ENCODE measurements at regions not wholly inside any gene's neighbourhood (a gene's known extent, or its start where the extent isn't known, plus 50 kb on each side); places are given as distances from the start of the nearest gene placed in this dataset.
"Not testable (repeated sequence)": the region's sequence is repeated elsewhere in the genome, so short reads cannot be mapped to it uniquely, and the experiment has no call there.

DNA sequence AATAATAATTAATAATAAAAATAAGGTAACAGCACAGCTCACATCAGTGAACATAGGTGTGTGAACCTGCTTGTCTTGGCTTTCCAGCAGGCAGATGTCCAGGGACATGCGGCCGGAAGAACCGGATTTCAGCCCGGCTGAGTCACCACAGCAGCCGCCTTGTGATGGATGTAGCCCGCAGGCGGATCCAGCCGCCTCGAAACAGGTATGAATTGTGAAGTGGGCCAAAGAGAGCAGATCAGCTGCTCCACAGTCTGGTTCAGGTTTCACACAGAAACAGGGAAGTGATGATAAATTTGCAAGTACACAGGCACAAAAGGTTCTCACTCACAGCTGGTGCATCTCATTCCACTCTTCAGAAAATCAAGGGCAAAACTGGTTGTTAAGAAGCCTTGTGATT is 55.1 kb downstream of the ID4 start:
- in situ Hi-C loops (cut with MboI; ENCODE audit: low sequenced_read_pairs, unreplicated experiment), result no loop called here
- TF ChIP-seq, protein P1, sequence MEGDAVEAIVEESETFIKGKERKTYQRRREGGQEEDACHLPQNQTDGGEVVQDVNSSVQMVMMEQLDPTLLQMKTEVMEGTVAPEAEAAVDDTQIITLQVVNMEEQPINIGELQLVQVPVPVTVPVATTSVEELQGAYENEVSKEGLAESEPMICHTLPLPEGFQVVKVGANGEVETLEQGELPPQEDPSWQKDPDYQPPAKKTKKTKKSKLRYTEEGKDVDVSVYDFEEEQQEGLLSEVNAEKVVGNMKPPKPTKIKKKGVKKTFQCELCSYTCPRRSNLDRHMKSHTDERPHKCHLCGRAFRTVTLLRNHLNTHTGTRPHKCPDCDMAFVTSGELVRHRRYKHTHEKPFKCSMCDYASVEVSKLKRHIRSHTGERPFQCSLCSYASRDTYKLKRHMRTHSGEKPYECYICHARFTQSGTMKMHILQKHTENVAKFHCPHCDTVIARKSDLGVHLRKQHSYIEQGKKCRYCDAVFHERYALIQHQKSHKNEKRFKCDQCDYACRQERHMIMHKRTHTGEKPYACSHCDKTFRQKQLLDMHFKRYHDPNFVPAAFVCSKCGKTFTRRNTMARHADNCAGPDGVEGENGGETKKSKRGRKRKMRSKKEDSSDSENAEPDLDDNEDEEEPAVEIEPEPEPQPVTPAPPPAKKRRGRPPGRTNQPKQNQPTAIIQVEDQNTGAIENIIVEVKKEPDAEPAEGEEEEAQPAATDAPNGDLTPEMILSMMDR (IDR thresholded peaks at IDR 0.05; ENCODE audit: borderline replicate concordance, control extremely low read depth, extremely low read depth, insufficient read depth, missing control alignments), result no peak
- DNase-seq (ENCODE audit: low spot score), result no peak

DNA sequence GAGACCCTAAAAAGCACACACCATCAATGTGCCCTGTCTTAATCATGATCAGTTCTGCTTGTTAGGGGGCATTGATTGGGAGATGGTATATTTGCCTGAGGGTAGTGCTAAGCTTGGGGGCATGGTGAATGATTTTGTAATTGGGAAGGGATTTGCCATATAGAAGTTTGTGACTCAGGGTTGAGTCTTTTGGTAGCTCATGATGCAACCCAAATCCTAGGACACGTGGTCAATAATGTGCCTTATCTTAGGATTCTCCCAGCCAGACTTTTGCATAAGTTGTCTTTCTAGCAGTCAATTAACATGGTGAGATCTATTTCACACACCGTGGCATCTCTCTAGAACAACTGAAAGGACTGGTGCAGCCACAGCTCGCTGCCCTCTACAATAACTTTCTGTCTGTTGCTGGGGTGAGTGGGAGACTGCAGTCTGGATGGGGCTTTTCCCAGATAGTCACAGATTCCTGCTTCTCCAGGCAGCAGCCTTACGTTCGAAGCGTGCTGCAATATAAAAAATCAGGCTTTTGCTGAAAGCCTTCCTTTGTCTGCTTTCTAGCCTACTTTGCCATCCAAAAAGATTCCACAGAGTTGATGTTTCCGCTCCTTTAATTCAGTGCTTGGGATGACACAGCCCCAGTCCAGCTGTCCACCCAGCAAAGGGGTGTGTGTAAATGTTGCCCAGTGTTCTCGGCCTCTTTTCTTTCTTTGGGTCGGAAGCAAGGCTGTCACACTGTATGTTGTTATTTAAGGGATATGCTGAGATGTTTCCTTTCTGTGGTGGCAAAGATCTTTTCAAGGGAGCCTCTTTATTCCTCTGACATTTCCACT is 58.9 kb downstream of the ID4 start:
- in situ Hi-C loops (cut with MboI; ENCODE audit: low sequenced_read_pairs, unreplicated experiment), result no loop called here
- no peak for DNase-seq (ENCODE audit: low spot score)
- TF ChIP-seq, protein P1 (IDR thresholded peaks at IDR 0.05; ENCODE audit: borderline replicate concordance, control extremely low read depth, extremely low read depth, insufficient read depth, missing control alignments), result no peak

DNA sequence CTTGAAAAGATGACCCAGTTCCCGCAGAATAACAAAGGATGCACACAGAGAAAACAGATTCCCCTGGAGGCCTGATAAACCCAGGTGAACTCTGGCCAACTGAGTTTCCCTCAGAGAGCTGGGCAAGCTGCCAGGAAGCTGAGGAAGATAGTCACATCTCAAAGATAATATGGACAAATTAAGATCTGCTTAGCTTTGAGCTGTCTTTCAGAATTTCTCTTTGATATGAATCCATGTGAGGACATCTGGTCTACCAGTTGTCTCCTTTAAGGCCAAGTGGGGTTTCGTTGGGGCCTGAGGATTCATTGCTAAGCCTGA is 59.5 kb downstream of the ID4 start:
- in situ Hi-C loops (cut with MboI; ENCODE audit: low sequenced_read_pairs, unreplicated experiment), result no loop called here
- DNase-seq (ENCODE audit: low spot score), result no peak
- TF ChIP-seq, protein P1 (IDR thresholded peaks at IDR 0.05; ENCODE audit: borderline replicate concordance, control extremely low read depth, extremely low read depth, insufficient read depth, missing control alignments), result no peak

DNA sequence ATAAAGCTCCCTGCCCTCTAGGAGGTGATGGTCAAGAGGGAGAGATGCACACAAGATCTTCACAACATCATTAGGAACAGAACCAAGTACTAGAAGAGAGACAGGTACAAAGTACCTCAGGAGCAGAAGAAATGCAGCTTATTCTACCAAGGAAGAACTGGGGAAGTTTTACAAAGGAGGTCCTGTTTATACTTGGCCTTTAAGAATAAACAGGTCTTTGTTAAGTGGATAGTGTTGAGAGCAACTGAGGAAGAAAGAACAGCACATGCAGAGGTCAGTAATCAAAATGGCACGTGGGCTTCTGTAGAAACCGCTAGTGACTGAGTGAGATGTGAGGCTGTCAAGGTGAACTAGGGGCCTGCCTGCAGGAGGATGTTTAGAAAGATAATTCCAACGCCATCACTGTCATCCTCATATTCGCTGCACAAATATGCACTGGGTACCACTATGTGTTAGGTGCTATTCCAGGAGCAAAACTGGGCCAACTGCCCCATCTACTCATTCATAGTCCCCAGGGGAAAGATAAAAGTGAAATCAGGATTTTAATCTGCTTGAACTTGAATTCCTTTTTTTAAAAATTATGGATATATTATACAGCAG is 61.1 kb downstream of the ID4 start:
- DNase-seq (ENCODE audit: low spot score), result no peak
- in situ Hi-C loops (cut with MboI; ENCODE audit: low sequenced_read_pairs, unreplicated experiment), result no loop called here
- TF ChIP-seq, protein P1 (IDR thresholded peaks at IDR 0.05; ENCODE audit: borderline replicate concordance, control extremely low read depth, extremely low read depth, insufficient read depth, missing control alignments), result no peak

DNA sequence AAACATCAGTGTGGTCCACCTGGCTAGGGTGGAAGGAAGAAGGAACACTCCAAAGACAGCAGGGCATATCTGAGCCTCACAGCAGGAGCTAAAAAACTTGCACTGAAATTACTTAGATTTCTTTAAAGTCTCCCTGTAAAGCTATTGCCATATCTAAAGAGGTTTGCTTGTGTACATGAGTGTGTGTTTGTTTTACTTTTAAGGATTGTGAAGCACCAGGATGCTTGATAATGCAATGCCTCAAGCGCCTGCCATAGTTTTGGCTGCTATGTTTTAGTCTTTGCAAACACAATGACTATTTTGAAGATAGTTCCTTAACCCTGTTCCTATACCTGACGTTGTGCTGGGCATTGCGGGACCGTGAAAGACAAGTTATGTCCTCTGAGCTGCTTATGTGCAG is 65.0 kb downstream of the ID4 start:
- in situ Hi-C loops (cut with MboI; ENCODE audit: low sequenced_read_pairs, unreplicated experiment), result no loop called here
- TF ChIP-seq, protein P1 (IDR thresholded peaks at IDR 0.05; ENCODE audit: borderline replicate concordance, control extremely low read depth, extremely low read depth, insufficient read depth, missing control alignments), result no peak

DNA sequence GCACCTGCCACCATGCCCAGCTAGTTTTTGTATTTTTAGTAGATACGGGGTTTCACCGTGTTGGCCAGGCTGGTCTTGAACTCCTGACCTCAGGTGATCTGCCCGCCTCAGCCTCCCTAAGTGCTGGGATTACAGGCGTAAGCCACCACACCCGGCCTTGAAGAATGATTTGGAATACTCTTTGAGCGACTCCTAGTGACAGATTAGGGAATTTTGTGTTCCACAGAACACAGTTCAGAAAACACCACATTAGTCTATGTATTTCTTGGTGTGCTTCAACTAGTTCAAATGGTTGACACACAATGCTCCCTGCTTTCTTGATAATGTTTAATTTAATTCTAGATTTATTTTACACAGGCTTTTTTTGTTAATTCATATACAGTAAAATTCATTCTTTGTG is 67.2 kb downstream of the ID4 start:
- in situ Hi-C loops (cut with MboI; ENCODE audit: low sequenced_read_pairs, unreplicated experiment); DNase-seq (ENCODE audit: low spot score): not testable (repeated sequence)

More for the DNA sequence above, 65.0 kb downstream of the ID4 start:
- DNase-seq (ENCODE audit: low spot score), result no peak

DNA sequence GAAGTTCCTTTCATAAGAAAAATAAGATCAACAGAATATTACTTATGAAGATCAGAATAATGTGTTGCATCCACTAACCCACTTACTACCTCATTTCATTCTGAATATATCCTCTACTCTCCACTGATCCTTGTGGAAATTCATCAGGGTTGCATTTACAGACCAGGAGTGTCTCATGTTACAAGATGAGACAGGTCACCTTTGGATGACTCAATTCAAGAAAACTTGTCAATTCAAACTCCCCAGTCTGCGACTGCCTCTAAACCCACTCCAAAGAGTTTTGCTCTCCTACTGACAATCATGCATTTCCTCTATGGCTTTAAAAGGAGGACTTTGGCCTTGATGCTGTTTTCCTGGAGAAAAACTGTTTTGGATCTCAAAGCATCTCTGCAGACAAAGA is 68.4 kb downstream of the ID4 start:
- TF ChIP-seq, protein P1 (IDR thresholded peaks at IDR 0.05; ENCODE audit: borderline replicate concordance, control extremely low read depth, extremely low read depth, insufficient read depth, missing control alignments), result no peak
- no peak for DNase-seq (ENCODE audit: low spot score)
- in situ Hi-C loops (cut with MboI; ENCODE audit: low sequenced_read_pairs, unreplicated experiment), result no loop called here

All from GM13976 (cell line).